GM12864 (cell line): ENCODE measurements at regions not wholly inside any gene's neighbourhood (a gene's known extent, or its start where the extent isn't known, plus 50 kb on each side); places are given as distances from the start of the nearest gene placed in this dataset.
A peak's percentile ranks its signal among the peaks of the same experiment; 100 is the strongest.

ENCODE experiments used
- DNase-seq: peaks from one replicate; pipeline ENCODE4 v3.0.0-alpha.2; 2011; ENCODE audit warnings: low read depth
- H3K4me3 ChIP-seq: 2 replicates; pipeline ENCODE4 v1.5.1; 2011; ENCODE audit warnings: mild to moderate bottlenecking, low read depth, low read length, control low read depth
- TF ChIP-seq, protein P1 (sequence below): IDR thresholded peaks from 2 replicates; pipeline ENCODE4 v1.5.1; 2011; ENCODE audit warnings: low read depth, mild to moderate bottlenecking, moderate library complexity, low read length, control low read depth, inconsistent platforms; ENCODE audit errors: missing control alignments

DNA sequence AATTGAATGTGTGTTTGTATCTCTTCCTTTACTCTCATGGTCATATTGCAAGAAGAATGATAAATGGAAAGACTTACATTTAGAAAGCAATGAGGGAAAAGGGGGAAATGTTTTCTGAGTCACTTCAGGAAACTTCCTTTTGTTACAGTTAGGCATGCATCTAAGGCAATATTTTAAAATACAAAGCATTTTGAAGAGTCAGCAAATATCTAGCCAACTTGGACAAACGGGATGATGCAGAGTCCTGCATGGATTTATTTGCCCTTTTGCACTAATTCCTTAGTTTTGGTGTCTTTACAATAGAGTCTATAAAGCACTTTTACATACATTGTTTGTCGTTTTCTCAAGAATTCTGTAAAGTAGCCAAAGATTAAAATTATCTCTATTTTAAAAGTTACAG is 286.2 kb upstream of the UBE2E2 start:
- TF ChIP-seq, protein P1, sequence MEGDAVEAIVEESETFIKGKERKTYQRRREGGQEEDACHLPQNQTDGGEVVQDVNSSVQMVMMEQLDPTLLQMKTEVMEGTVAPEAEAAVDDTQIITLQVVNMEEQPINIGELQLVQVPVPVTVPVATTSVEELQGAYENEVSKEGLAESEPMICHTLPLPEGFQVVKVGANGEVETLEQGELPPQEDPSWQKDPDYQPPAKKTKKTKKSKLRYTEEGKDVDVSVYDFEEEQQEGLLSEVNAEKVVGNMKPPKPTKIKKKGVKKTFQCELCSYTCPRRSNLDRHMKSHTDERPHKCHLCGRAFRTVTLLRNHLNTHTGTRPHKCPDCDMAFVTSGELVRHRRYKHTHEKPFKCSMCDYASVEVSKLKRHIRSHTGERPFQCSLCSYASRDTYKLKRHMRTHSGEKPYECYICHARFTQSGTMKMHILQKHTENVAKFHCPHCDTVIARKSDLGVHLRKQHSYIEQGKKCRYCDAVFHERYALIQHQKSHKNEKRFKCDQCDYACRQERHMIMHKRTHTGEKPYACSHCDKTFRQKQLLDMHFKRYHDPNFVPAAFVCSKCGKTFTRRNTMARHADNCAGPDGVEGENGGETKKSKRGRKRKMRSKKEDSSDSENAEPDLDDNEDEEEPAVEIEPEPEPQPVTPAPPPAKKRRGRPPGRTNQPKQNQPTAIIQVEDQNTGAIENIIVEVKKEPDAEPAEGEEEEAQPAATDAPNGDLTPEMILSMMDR = no peak
- H3K4me3 ChIP-seq = no peak overlapping the region
- no peak for DNase-seq

DNA sequence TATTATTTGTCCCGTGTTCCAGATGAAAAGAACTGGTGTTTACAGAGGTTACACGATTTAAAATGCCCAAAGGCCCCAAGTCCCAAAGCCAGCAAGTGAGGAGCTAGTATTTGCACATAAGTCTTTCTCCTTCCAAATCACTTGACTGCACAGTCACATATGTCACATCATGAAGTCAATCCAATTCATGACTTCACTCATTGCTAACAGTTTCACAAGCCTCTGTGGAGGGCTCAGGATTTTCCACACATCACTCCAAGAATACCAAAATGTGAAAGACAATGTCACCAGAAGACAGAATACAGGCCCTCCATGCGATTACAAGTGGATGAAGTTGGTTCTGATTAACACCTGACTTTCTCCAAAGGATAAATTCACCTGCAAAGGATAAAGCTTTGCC is 283.1 kb upstream of the UBE2E2 start:
- no peak for DNase-seq
- TF ChIP-seq, protein P1 = no peak
- H3K4me3 ChIP-seq = no peak overlapping the region

DNA sequence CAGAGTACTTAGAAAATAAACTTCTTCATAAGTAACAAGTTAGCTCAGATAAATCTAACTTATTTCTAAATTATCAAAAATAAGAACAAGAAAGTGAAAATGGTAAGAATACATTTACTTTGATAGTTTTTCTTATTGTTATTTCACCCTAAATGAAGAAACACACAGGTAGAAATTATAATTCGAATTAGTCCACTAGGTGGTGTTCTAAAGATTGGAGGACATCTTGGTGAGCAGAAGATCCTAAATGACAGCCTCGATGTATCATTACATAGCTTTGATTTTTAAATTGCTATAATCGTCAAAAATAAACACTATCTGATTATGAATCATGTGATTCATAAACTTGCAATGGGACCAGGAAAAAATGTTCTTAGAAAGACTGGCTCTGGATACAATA is 280.8 kb upstream of the UBE2E2 start:
- TF ChIP-seq, protein P1 = peak; percentile 20
- DNase-seq = no peak
- no peak overlapping the region for H3K4me3 ChIP-seq

DNA sequence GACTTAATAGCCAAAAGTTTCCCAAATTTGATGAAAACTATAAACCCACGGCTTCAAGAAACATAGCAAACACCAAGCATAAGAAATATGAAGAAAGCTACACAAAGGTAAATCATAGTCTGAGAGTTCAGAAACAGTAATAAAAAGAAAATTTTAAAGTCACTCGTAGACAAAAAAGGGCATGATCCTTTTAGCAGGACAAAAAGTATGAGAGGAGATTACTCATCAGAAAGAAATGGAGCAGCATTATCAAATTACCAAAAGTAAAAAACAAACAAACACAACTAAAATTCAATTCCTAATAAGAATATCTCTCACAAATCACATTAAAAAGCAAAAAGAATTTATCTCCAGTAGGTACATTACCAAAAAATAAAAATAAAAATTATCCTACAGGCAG is 279.4 kb upstream of the UBE2E2 start:
- TF ChIP-seq, protein P1 = no peak

DNA sequence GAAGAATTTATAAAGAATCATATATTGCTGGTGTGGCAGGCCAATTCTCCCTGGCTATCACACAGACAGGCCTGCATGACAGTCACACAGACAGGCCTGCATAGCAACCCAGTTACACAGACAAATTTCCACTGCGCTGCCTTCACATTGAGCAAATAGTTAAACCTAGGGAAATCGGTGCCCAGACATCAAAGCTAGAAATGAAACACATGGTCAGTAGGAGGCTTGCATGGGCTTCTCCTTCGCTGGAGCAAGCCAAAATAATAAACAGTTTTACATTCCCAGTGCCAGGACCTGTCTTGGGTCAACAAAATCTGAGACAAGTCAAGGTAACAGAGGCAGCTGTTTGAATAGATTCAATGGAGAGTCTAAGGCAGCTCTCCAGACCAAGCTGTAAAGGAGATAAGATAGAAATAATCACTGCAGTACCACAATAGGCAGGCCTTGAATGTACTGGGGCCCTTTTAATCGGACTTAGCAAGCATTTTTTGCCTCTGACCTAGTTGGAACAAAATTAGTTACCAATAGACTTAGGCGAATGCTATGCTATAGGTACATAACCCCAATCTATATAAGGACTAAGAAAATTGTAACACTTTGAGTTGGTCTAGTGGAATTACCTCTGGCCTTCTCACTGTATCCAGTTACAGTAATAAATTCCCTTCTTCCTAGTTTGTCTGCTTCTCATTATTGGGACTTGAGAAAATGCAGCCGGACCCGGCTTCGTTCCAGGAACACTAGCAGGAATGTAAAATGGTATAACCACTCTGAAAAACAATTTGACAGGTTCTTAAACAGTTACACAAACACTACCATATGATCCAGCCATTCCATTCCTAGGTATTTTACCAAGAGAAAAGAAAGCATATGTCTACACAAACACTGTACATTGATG is 274.7 kb upstream of the UBE2E2 start:
- no peak overlapping the region for H3K4me3 ChIP-seq
- DNase-seq = no peak
- TF ChIP-seq, protein P1 = no peak

More for the DNA sequence above, 279.4 kb upstream of the UBE2E2 start:
- DNase-seq = no peak
- H3K4me3 ChIP-seq = no peak overlapping the region

DNA sequence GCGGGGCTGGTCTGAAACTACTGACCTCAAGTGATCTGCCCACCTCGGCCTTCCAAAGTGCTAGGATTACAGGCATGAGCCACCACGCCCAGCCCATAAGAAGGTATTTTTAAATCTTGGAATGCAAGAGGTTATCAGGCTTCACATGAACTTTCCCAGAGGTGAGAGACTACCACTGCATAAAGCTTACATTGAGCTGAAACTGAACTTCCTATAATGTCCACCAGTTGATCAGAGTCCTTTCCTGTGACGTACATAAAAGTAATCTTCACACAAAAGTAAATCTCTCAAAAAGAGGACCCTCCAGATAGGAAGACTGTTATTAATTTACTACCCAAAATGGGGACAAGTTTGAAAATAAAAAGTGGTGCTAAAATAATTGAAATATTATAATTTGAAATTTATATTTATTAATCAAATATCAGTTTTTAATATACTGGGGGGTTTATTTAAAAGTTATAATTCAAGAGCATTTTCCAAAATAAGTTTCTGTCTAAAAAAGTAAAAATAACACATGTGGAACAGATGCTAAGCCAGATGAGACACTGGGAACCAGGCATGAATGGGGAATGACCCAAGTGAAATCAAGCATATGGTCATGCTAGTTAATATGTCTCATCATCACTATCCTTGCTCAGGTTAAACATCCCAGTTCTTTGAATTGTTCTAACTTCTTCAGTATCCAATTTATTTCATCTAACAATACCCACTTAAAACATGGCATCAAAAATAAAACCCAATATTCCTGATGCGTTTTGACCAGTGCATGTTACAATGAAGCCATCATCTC is 269.9 kb upstream of the UBE2E2 start:
- DNase-seq = no peak
- TF ChIP-seq, protein P1 = no peak
- no peak overlapping the region for H3K4me3 ChIP-seq
